Common myeloid progenitor, CD34-positive (primary cell): ENCODE measurements at regions not wholly inside any gene's neighbourhood (a gene's known extent, or its start where the extent isn't known, plus 50 kb on each side); places are given as distances from the start of the nearest gene placed in this dataset.

Experiments used
- CTCF ChIA-PET: fragments of 350-600 bp; sonication (Branson Sonifier 250); formaldehyde crosslinking; loops from one replicate; lab custom pipeline; 2021; ENCODE audit warnings: antibody characterized with exemption; lab: Charles Lee
- POLR2A ChIA-PET: fragments of 350-600 bp; sonication (Branson Sonifier 250); formaldehyde crosslinking; loops from one replicate; lab custom pipeline; 2021; ENCODE audit warnings: antibody characterized with exemption; lab: Charles Lee
- DNase-seq, 3 donors: peaks; one replicate each; pipeline versions ENCODE4 v3.0.0 to v3.0.0-alpha.2; 2013
- H3K27ac ChIP-seq, 2 experiments: 1 replicate in 1 of 2; 2 replicates in 1 of 2; pipeline ENCODE4 v1.7.0; 2013; ENCODE audit warnings: inconsistent platforms in 2 of 2, low read length in 2 of 2, mild to moderate bottlenecking in 2 of 2, low read depth in 1 of 2, moderate library complexity in 1 of 2; ENCODE audit not compliant: severe bottlenecking in 2 of 2, insufficient read depth in 1 of 2, poor library complexity in 1 of 2
- H3K27me3 ChIP-seq, 5 experiments: replicated peaks in 2 of 5; 1 replicate in 3 of 5; 2 replicates in 2 of 5; pipeline versions ENCODE4 v1.6.1 to v1.7.0; 2013; ENCODE audit warnings: low read length in 4 of 5, mild to moderate bottlenecking in 2 of 5, moderate library complexity in 2 of 5, inconsistent platforms in 1 of 5; ENCODE audit not compliant: insufficient read depth in 5 of 5, control insufficient read depth in 4 of 5
- H3K36me3 ChIP-seq, 4 experiments: 1 replicate in 2 of 4; 2 replicates in 2 of 4; pipeline versions ENCODE4 v1.6.1 to v1.7.0; 2013; ENCODE audit warnings: low read length in 3 of 4, control low read depth in 1 of 4, mild to moderate bottlenecking in 1 of 4; ENCODE audit not compliant: control insufficient read depth in 4 of 4, insufficient read depth in 4 of 4
- H3K4me1 ChIP-seq, 4 experiments: 1 replicate in 3 of 4; 2 replicates in 1 of 4; pipeline versions ENCODE4 v1.6.1 to v1.7.1; 2013; ENCODE audit warnings: low read length in 3 of 4, mild to moderate bottlenecking in 3 of 4, control low read depth in 1 of 4, inconsistent platforms in 1 of 4, moderate library complexity in 1 of 4; ENCODE audit not compliant: control insufficient read depth in 4 of 4, insufficient read depth in 4 of 4; ENCODE audit errors: control extremely low read depth in 1 of 4
- H3K4me3 ChIP-seq, 7 experiments: 1 replicate in 4 of 7; 2 replicates in 3 of 7; pipeline versions ENCODE4 v1.5.1 to v1.7.0; 2013; ENCODE audit warnings: mild to moderate bottlenecking in 7 of 7, low read length in 6 of 7, moderate library complexity in 6 of 7, inconsistent platforms in 2 of 7, low read depth in 2 of 7, control low read depth in 1 of 7; ENCODE audit not compliant: insufficient read depth in 4 of 7, control insufficient read depth in 1 of 7; ENCODE audit errors: extremely low read depth in 1 of 7
- H3K9me3 ChIP-seq, 5 experiments: 1 replicate in 4 of 5; 2 replicates in 1 of 5; pipeline versions ENCODE4 v1.6.1 to v1.7.1; 2013; ENCODE audit warnings: low read length in 4 of 5, mild to moderate bottlenecking in 2 of 5, inconsistent platforms in 1 of 5, low read depth in 1 of 5, moderate library complexity in 1 of 5; ENCODE audit not compliant: control insufficient read depth in 4 of 5, insufficient read depth in 2 of 5; ENCODE audit errors: control extremely low read depth in 1 of 5
- WGBS: methylation state at CpG from one replicate; pipeline ENCODE4 v1.1.5; 2013; ENCODE audit not compliant: insufficient coverage; 5-methylcytosine and 5-hydroxymethylcytosine counted together

GRCh38 chr14:26381405-26381804 lies 216.4 kb downstream of the NOVA1 start:
- POLR2A ChIA-PET = no interaction called here
- no peak overlapping the region for H3K27ac ChIP-seq
- CTCF ChIA-PET = no interaction called here
- H3K4me3 ChIP-seq = no peak overlapping the region
- no peak for DNase-seq
- H3K4me1 ChIP-seq = no peaks in the 10 kb centered on the region
- H3K9me3 ChIP-seq = peaks cover 0 to 1% (median 0%) of the 10 kb centered on the region in 5 experiments
- H3K36me3 ChIP-seq = no peaks in the 10 kb centered on the region
- H3K27me3 ChIP-seq = no peaks in the 10 kb centered on the region
- 70% methylated on average over 2 of the region's 2 CpGs for WGBS

- Histone ChIP-seq H3K36me3 (no peaks in the 10 kb centered on the region), H3K9me3 (peaks cover 0 to 1% (median 0%) of the 10 kb centered on the region in 5 experiments), H3K4me3 (no peak overlapping the region), H3K27ac (no peak overlapping the region), H3K27me3 (no peaks in the 10 kb centered on the region), H3K4me1 (no peaks in the 10 kb centered on the region)
- POLR2A ChIA-PET = no interaction called here
- CTCF ChIA-PET = no interaction called here
- DNase-seq = no peak
- no CpG with 5 or more reads among the region's 1 CpG for WGBS
Measured at GRCh38 chr14:26380637-26381036, 217.2 kb downstream of the NOVA1 start.

- Histone ChIP-seq H3K9me3 (peaks cover 0 to 1% (median 0%) of the 10 kb centered on the region in 5 experiments), H3K4me1 (no peaks in the 10 kb centered on the region), H3K4me3 (no peak overlapping the region), H3K36me3 (no peaks in the 10 kb centered on the region), H3K27me3 (no peaks in the 10 kb centered on the region), H3K27ac (no peak overlapping the region)
- no peak for DNase-seq
- CTCF ChIA-PET = no interaction called here
- 100% methylated on average over 1 of the region's 1 CpG for WGBS
- POLR2A ChIA-PET = no interaction called here
Measured at GRCh38 chr14:26379951-26380350, 217.9 kb downstream of the NOVA1 start.

GRCh38 chr14:26377150-26377549 lies 220.7 kb downstream of the NOVA1 start:
- Histone ChIP-seq H3K9me3 (peaks cover 0 to 1% (median 0%) of the 10 kb centered on the region in 5 experiments), H3K36me3 (no peaks in the 10 kb centered on the region), H3K27me3 (no peaks in the 10 kb centered on the region), H3K27ac (no peak overlapping the region), H3K4me3 (no peak overlapping the region), H3K4me1 (no peaks in the 10 kb centered on the region)
- ChIA-PET POLR2A (no interaction called here), CTCF (no interaction called here)
- DNase-seq = no peak
- WGBS = 61% methylated on average over 5 of the region's 5 CpGs

GRCh38 chr14:26370115-26370514 lies 227.7 kb downstream of the NOVA1 start:
- ChIA-PET POLR2A (no interaction called here), CTCF (interaction anchor here (0.7 kb wide), 1 partner anchor 59 kb away, joined by 3 read pairs; no protein-coding TSS in a partner anchor)
- 100% methylated on average over 2 of the region's 3 CpGs for WGBS
- no peaks in the 10 kb centered on the region for H3K4me1 ChIP-seq
- H3K36me3 ChIP-seq = no peaks in the 10 kb centered on the region
- no peak for DNase-seq
- H3K27me3 ChIP-seq = no peaks in the 10 kb centered on the region
- H3K9me3 ChIP-seq = no peaks in the 10 kb centered on the region
- no peak overlapping the region for H3K27ac ChIP-seq
- H3K4me3 ChIP-seq = no peak overlapping the region

GRCh38 chr14:26363689-26364088 lies 234.1 kb downstream of the NOVA1 start:
- no peaks in the 10 kb centered on the region for H3K4me1 ChIP-seq
- H3K27me3 ChIP-seq = no peaks in the 10 kb centered on the region
- POLR2A ChIA-PET = no interaction called here
- H3K9me3 ChIP-seq = no peaks in the 10 kb centered on the region
- DNase-seq = no peak
- CTCF ChIA-PET = no interaction called here
- no peak overlapping the region for H3K27ac ChIP-seq
- H3K36me3 ChIP-seq = no peaks in the 10 kb centered on the region
- no peak overlapping the region for H3K4me3 ChIP-seq

- CTCF ChIA-PET = no interaction called here
- H3K27ac ChIP-seq = no peak overlapping the region
Measured at GRCh38 chr14:26344596-26344995, 253.2 kb downstream of the NOVA1 start.

More at GRCh38 chr14:26344596-26344995, 253.2 kb downstream of the NOVA1 start:
- Histone ChIP-seq H3K36me3 (no peaks in the 10 kb centered on the region), H3K27me3 (no peaks in the 10 kb centered on the region), H3K4me3 (no peak overlapping the region), H3K9me3 (no peaks in the 10 kb centered on the region), H3K4me1 (no peaks in the 10 kb centered on the region)
- POLR2A ChIA-PET = no interaction called here
- no peak for DNase-seq
- WGBS = 100% methylated on average over 1 of the region's 4 CpGs
